ENCODE measurements at regions not wholly inside any gene's neighbourhood (a gene's known extent, or its start where the extent isn't known, plus 50 kb on each side); places are given as distances from the start of the nearest gene placed in this dataset.

DNA sequence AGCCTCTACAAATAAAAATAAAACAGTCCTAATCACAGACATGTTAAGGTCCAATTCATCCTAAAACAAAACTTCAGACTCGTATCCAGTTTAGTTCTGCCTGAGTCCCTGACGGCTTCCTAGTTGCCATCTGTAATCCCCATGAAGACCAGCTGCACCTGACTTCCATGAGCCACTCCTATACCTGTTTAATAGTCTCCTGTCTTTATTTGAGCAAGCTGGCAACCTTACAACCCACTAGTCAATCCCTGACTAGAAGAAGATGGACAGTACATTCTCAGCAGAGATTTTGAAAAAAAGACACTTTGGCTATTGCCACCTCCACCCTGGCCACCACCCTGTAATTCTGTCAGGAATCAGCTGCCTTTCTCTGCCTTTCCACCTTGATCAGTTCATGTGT is 197.7 kb downstream of the HIBADH start:
- Histone ChIP-seq H3K4me3 (ENCODE audit: low read length) (no peak overlapping the region), H3K36me3 (ENCODE audit: control insufficient read depth, insufficient read depth, low read length, severe bottlenecking) (no peaks in the 10 kb centered on the region), H3K4me1 (ENCODE audit: control insufficient read depth, insufficient read depth, low read length) (peaks cover 6% of the 10 kb centered on the region), H3K9ac (ENCODE audit: low read length) (no peak overlapping the region), H3K9me3 (ENCODE audit: control insufficient read depth, low read length) (no peaks in the 10 kb centered on the region), H3K27me3 (replicated peaks; ENCODE audit: control insufficient read depth, insufficient read depth, low read length) (peaks cover 30% of the 10 kb centered on the region)
- DNase-seq (ENCODE audit: low read depth), result no peak

DNA sequence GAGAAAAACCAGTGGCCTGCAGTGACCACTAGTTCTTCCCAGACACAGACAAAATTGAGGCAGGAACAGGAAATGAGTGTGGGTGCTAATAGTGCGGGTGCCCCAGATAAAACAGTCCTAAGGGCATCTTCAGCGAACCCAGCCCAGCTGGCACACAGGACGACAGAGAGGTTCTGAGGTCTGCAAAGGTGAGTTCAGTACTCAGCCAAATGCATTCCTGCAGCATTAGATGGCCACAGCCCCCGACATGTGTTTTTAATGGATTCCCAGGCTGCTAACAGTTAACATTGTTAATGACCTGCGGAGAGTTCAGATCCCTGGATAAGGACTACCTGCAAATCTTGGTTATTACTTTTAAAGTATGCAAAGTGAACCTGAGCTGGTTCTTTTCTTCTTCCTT is 196.0 kb downstream of the HIBADH start:
- H3K36me3 ChIP-seq (ENCODE audit: control insufficient read depth, insufficient read depth, low read length, severe bottlenecking), result no peaks in the 10 kb centered on the region
- no peaks in the 10 kb centered on the region for H3K4me1 ChIP-seq (ENCODE audit: control insufficient read depth, insufficient read depth, low read length)
- no peak overlapping the region for H3K9ac ChIP-seq (ENCODE audit: low read length)
- H3K4me3 ChIP-seq (ENCODE audit: low read length), result no peak overlapping the region
- no peak for DNase-seq (ENCODE audit: low read depth)
- H3K27me3 ChIP-seq (replicated peaks; ENCODE audit: control insufficient read depth, insufficient read depth, low read length), result peaks cover 34% of the 10 kb centered on the region
- no peaks in the 10 kb centered on the region for H3K9me3 ChIP-seq (ENCODE audit: control insufficient read depth, low read length)

DNA sequence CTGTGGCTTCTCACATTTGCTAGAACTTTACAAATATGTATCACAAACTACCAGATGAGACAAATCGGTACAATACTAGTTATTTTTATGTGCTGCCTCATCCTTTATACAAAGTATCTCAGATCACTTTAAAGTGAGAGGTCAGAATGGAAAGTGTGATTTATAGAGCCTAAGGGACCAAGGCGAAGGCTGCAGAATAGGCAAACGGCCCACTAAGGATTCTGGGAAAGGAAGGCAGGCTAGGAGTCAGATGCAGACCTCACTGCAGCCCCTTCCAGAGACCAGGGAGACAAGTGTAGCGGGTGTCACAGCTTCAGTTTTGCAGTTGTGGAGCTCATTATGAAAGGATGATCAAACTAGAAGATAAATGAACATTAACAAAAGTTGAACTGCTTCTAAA is 190.6 kb downstream of the HIBADH start:
- no peak overlapping the region for H3K4me3 ChIP-seq (ENCODE audit: low read length)
- no peak for DNase-seq (ENCODE audit: low read depth)
- H3K36me3 ChIP-seq (ENCODE audit: control insufficient read depth, insufficient read depth, low read length, severe bottlenecking), result no peaks in the 10 kb centered on the region
- H3K9me3 ChIP-seq (ENCODE audit: control insufficient read depth, low read length), result no peaks in the 10 kb centered on the region
- no peaks in the 10 kb centered on the region for H3K4me1 ChIP-seq (ENCODE audit: control insufficient read depth, insufficient read depth, low read length)
- peaks cover 5% of the 10 kb centered on the region for H3K27me3 ChIP-seq (replicated peaks; ENCODE audit: control insufficient read depth, insufficient read depth, low read length)
- H3K9ac ChIP-seq (ENCODE audit: low read length), result no peak overlapping the region

Data from adipocyte (in vitro differentiated cells).